Erythroblast (primary cell): ENCODE measurements at regions not wholly inside any gene's neighbourhood (a gene's known extent, or its start where the extent isn't known, plus 50 kb on each side); places are given as distances from the start of the nearest gene placed in this dataset.

Experiments
- GATA1 ChIP-seq: IDR thresholded peaks from 2 replicates; pipeline ENCODE4 v1.6.1; 2011; ENCODE audit warnings: low read depth, mild to moderate bottlenecking, control low read depth, low read length, moderate library complexity
- POLR2A ChIP-seq: IDR thresholded peaks from 2 replicates; pipeline ENCODE4 v1.6.1; 2011; ENCODE audit warnings: mild to moderate bottlenecking, low read length

- no peak for TF ChIP-seq POLR2A
- no peak for TF ChIP-seq GATA1
These were observed 607.0 kb downstream of the TRAM1L1 start for GRCh38 chr4:116478343-116478742.
